ENCODE measurements at regions not wholly inside any gene's neighbourhood (a gene's known extent, or its start where the extent isn't known, plus 50 kb on each side); places are given as distances from the start of the nearest gene placed in this dataset.

- no peak for TF ChIP-seq CTCF (conservative IDR thresholded peaks at IDR 0.05; ENCODE audit: low read depth in 2 of 2)
- TF ChIP-seq EZH2 (IDR thresholded peaks at IDR 0.05; ENCODE audit: low read depth, unreplicated experiment), result no peak
- TF ChIP-seq POLR2AphosphoS5 (IDR thresholded peaks at IDR 0.05; ENCODE audit: low read depth), result no peak
These were observed 65.7 kb upstream of the DARS1 start for GRCh38 chr2:136051001-136051724.

Data from GM23338 (cell line).